GM12892 (cell line): ENCODE measurements at regions not wholly inside any gene's neighbourhood (a gene's known extent, or its start where the extent isn't known, plus 50 kb on each side); places are given as distances from the start of the nearest gene placed in this dataset.

Source experiments
- POLR2A ChIP-seq: IDR thresholded peaks from 2 replicates; pipeline ENCODE4 v1.6.1; 2011; ENCODE audit warnings: low read depth, low read length, control low read depth
- TAF1 ChIP-seq: IDR thresholded peaks from 2 replicates; pipeline ENCODE4 v1.6.1; 2011; ENCODE audit warnings: low read depth, mild to moderate bottlenecking, control low read depth, low read length, borderline replicate concordance

DNA sequence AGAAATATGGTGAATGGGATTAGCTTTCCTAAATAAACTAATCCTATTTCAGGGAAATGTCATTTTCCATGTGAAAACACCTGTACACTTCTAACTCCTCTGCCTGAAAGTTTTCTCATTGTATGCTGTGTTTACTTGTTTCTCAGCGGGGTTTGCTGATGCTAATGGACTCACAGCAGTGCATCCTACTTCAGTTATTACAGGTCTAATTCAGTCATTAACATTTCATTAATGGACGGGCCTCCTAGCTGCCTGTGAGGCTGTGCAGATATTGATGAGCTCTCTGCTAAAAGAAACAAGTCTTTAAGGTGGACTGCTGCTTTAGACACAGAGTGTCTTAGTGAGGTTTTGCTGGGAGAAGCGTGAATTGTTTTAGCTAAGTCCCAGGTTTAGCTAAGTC lies 1342.0 kb upstream of the ZEB2 start:
- TF ChIP-seq POLR2A (no peak), TAF1 (no peak)
